SK-N-SH treated with all-trans-retinoic acid at 6 μM for 48 hours (cell line): ENCODE measurements at regions not wholly inside any gene's neighbourhood (a gene's known extent, or its start where the extent isn't known, plus 50 kb on each side); places are given as distances from the start of the nearest gene placed in this dataset.

ENCODE experiments used
- BACH2 ChIP-seq: fragments of 250-450 bp; sonication (Bioruptor Pico); IDR thresholded peaks from 2 replicates; pipeline ENCODE4 v1.9.0; 2021; ENCODE audit warnings: mild to moderate bottlenecking, borderline replicate concordance
- OSR1 ChIP-seq: fragments of 250-450 bp; sonication (Bioruptor Pico); IDR thresholded peaks from 2 replicates; pipeline ENCODE4 v1.8.0; 2022; ENCODE audit warnings: moderate library complexity, mild to moderate bottlenecking, inconsistent platforms
- RARB ChIP-seq: fragments of 250-450 bp; sonication (Bioruptor Pico); IDR thresholded peaks from 2 replicates; pipeline ENCODE4 v1.8.0; 2021; ENCODE audit warnings: mild to moderate bottlenecking, moderate library complexity
- TF ChIP-seq, protein P1 (sequence below): fragments of 250-450 bp; sonication (Bioruptor Pico); IDR thresholded peaks from 2 replicates; pipeline ENCODE4 v1.8.0; 2020; ENCODE audit warnings: mild to moderate bottlenecking, moderate library complexity, borderline replicate concordance
- TF ChIP-seq, protein P2 (sequence below): fragments of 250-450 bp; sonication (Bioruptor Pico); IDR thresholded peaks from 2 replicates; pipeline ENCODE4 v1.8.0; 2021; ENCODE audit warnings: low read depth, mild to moderate bottlenecking, moderate library complexity, borderline replicate concordance

DNA sequence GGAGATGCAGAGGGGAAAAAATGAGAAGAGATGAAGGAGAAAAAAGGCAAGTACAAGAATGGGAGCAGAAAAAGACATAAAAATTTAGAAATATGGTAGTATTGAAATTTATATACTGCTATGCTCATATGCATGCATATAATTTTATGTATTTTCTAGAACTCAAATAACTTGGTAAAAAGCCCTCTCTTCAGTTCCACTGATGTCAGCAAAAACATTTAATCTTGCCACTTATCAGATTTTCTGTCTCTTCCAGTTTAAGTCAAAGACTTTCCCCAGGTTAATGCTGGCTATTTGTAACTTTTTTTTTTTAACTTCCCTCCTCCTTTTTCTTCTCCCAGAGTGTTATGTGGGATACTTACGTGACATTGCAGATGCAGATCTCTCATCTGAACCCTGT, 617.5 kb upstream of the CPEB2 start:
- TF ChIP-seq, protein P1, sequence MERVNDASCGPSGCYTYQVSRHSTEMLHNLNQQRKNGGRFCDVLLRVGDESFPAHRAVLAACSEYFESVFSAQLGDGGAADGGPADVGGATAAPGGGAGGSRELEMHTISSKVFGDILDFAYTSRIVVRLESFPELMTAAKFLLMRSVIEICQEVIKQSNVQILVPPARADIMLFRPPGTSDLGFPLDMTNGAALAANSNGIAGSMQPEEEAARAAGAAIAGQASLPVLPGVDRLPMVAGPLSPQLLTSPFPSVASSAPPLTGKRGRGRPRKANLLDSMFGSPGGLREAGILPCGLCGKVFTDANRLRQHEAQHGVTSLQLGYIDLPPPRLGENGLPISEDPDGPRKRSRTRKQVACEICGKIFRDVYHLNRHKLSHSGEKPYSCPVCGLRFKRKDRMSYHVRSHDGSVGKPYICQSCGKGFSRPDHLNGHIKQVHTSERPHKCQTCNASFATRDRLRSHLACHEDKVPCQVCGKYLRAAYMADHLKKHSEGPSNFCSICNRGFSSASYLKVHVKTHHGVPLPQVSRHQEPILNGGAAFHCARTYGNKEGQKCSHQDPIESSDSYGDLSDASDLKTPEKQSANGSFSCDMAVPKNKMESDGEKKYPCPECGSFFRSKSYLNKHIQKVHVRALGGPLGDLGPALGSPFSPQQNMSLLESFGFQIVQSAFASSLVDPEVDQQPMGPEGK (CRISPR knock-in tag), result no peak
- TF ChIP-seq BACH2 (CRISPR knock-in tag), result no peak
- TF ChIP-seq, protein P2, sequence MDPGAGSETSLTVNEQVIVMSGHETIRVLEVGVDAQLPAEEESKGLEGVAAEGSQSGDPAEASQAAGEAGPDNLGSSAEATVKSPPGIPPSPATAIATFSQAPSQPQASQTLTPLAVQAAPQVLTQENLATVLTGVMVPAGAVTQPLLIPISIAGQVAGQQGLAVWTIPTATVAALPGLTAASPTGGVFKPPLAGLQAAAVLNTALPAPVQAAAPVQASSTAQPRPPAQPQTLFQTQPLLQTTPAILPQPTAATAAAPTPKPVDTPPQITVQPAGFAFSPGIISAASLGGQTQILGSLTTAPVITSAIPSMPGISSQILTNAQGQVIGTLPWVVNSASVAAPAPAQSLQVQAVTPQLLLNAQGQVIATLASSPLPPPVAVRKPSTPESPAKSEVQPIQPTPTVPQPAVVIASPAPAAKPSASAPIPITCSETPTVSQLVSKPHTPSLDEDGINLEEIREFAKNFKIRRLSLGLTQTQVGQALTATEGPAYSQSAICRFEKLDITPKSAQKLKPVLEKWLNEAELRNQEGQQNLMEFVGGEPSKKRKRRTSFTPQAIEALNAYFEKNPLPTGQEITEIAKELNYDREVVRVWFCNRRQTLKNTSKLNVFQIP (CRISPR knock-in tag), result no peak
- no peak for TF ChIP-seq OSR1
- TF ChIP-seq RARB (CRISPR knock-in tag), result no peak
